ENCODE measurements at regions not wholly inside any gene's neighbourhood (a gene's known extent, or its start where the extent isn't known, plus 50 kb on each side); places are given as distances from the start of the nearest gene placed in this dataset.

GRCh38 chr16:26189536-26189935 is 497.8 kb downstream of the HS3ST4 start:
- DNase-seq, result no peak

GRCh38 chr16:26194526-26194925 is 502.8 kb downstream of the HS3ST4 start:
- DNase-seq, result no peak

DNA sequence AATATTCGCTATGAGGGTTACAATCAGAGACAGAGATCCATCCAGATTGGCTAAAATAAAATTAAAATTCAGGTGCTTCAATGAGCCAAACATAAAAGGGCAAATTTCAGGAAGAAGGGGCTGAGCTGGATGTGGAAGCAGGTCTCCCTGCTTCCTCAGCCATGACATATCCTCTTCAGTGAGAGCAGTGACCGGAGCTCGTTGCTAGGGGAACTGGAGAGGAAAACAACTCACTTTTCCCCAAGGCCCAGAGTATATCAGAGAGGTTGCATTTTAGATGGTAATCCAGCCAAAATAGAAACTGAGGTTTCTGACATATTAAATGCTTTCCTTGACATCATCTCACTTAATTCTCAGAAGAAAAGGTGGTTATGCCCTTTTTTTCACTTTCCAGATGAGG is 503.5 kb downstream of the HS3ST4 start:
- DNase-seq, result no peak

- no peak for DNase-seq
Measured at GRCh38 chr16:26196310-26196709, 504.6 kb downstream of the HS3ST4 start.

DNA sequence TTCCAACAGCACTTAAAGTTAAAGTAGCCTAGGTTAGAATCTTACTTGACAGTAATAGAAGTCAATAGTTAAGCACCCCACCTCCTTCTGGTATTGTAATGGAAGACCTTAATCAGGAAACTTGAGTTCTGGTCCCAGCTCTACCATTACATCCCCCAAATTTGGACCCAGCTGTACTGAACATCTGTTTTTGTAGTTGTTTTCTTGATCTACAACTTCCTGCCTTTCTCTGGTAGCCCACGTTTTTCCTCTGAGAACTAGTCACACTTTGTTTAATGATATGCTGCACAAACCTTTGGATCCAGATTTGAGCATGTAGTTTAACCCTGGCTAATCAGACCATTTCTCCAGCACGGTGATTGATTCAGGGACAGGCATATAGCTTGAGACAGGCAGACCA is 505.0 kb downstream of the HS3ST4 start:
- no peak for DNase-seq

DNA sequence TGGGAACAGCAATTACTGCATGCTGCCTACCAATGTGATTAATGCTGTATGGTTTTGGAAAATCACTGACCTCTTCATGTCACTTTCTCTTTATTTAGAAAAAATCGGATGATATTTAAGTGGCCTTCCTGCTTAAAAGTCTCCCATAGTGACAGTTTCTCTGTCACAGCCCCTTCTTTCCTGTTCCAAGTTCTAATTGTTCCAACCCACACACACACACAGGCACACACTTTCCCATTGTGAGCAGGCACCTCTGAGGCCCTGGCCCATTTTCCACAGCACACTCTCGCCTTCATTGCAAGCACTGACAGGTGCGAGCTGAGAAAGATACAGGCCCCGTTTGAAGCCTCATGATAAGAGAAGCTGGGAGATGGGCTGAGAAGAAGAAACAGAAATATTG is 505.9 kb downstream of the HS3ST4 start:
- DNase-seq, result no peak

DNA sequence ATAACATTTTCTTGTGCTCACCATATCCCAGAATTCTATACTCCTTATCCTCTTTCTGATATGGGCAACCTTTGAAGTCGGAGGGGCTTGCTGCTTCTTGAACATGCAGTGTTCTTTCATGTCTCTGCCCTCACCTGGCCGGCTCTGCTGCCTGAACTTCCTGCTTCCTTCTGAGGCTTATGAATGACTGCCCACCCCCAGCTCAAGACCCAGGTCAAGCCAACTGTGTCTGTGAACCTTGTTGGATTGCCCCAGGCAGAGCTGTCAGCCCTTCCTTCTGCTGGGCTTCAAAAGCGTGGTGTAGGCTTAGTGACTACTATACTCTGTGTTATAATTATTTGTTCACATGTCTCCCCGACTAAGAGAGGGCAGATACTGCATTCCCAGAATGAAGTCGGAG is 506.5 kb downstream of the HS3ST4 start:
- DNase-seq, result no peak

GRCh38 chr16:26204138-26204537 is 512.4 kb downstream of the HS3ST4 start:
- no peak for DNase-seq

- DNase-seq, result no peak
Measured at GRCh38 chr16:26211542-26211941, 519.8 kb downstream of the HS3ST4 start.

- no peak for DNase-seq
Measured at GRCh38 chr16:26212599-26212998, 520.8 kb downstream of the HS3ST4 start.

- DNase-seq, result no peak
Measured at GRCh38 chr16:26214581-26215174, 522.9 kb downstream of the HS3ST4 start.

DNA sequence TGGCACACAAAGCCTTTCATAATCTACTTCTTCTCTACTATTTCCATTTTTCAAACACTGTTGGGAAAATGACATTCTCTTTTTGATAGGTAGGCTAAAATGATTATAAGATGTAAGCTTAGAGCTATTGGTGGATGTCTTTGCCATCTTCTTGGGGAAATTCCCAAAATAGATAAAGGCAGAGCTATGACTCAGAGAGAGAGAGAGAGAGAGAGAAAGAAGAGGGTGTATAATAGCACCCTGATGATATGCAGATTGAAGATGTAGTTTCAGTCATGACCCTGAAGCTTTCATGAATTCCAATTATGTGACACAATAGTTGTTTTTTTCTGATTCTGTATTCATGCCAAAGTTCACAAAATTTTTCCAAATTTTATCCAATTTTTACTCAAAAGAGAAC is 529.1 kb downstream of the HS3ST4 start:
- no peak for DNase-seq

DNA sequence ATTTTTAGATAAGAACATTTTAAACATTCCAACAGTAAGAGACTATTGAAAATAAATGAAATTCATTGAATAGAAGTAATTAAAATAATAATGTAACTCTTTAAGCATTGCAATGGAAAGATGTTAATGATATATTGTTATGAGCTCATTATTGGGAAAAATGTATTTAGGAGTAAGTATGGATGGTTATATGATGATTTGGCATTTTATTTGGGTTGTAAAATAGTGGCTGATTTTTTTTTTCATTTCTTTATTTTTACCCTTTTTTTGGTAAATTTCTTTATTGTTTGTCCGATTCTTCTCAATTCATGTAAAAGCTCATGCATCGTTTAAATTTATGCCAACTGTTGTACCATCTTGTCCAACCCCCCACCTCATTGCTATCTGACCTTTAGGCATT is 539.9 kb downstream of the HS3ST4 start:
- DNase-seq, result no peak

DNA sequence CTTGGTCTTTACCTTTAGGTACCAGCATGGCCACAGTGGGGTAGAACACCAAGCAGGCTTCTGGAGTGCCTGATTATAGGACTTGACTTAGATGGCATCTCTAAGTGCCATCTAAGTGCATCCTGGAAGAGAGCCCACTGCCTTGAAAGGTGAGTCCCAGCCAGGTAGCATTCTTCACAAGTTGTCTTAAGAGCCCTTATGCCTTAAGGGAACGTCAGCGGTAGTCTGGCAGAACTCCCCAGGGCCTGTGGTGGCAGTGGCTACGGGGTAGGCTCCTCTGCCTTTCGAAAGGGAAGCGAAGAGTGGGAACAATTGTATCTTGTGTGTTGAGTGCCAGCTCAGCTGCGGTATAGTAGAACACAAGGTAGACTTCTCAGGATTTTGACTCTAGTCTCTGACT is 549.0 kb downstream of the HS3ST4 start:
- DNase-seq, result no peak

DNA sequence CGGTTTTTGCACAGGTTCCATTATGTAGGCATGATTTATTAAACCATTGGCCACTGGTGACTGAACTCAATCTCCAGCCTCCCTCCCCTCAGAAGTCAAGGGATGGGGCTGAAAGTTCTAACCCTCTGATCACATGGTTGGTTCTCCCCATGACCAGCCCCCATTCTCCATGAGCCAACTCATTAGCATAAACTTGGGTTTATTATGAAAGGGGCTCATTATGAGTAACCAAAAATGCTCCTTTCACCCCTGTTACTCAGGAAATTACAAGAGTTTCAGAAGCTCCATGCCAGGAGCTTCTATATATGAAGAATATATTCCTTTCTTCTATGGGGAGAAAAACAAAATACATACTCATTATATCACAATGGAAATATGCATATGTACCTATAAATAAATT is 555.3 kb downstream of the HS3ST4 start:
- no peak for DNase-seq

DNA sequence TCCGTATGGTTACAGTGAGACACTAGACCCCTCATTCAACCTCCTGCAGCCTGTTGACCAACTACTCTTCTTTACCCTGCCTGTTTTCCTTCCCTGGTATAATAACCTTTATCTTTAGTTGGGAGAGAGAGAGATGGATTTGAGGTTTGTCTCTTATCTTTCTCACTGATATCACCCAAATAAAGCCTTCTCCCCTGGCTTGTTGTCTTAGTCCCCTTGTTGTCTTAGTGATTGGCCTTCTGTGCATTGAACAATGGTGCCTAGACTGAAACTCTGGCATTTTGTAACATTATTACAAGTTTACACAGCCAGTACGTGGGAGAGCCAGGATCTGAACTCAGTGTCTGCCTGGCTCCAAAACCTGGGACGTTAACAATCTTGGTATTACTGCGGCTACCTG is 560.8 kb downstream of the HS3ST4 start:
- DNase-seq, result no peak

DNA sequence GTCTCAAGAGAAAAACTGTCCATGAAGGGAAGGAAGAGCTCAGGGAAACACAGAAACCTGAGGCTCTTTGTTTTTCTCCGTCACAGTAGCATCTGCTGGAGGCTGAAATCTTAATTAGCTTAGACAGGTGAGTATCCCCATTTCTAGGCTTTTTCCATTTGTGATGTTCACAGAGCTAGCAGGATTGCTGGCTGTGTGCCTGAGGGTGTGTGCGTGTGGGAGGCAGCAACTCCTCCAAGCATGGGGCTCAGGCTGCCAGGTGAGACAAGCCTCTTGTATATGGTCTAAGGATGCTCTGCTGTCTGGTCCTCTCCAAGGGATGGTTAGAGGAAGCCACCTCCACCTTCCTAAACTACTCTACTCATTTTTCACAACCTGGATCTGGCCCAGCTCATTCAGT is 569.9 kb downstream of the HS3ST4 start:
- DNase-seq, result no peak

GRCh38 chr16:26263406-26263805 is 571.6 kb downstream of the HS3ST4 start:
- no peak for DNase-seq

DNA sequence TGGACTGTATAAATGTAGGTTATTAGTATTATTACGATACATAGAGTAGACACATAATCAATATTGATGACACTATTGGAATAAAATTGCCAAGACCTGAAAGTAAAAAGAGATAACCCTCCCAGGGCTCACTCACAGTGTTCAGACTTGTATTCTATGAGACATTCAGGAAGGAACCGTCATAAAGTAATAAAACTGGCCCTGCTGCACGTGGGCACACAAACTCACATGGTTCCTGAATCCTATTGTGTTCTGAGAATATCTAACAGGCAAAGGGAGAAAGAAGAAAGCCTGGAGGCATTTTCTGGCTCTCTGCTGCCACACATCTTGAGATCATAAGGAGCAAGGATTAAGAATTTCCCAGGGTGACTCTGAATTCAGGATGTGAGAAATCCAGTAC is 575.9 kb downstream of the HS3ST4 start:
- DNase-seq, result no peak

DNA sequence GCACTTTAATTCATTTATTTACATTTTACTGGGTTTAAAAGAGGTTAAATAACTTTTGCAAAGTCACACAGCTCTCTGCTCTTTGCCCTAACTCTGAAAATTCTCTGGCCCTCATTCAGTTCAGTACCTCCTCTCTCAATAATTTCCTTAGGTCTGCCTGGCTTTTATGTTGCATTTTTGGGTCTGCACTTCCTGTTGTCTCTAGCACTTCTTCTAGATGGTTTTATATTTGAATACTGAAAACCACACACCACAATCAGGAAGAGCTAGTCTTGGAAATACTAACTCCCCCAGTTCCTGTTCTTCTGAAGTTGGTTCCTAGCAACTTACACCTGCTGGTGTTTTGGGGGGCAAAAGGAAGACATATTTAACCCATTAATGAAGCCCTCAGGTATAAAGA is 577.9 kb downstream of the HS3ST4 start:
- DNase-seq, result no peak

- DNase-seq, result no peak
Measured at GRCh38 chr16:26273607-26274006, 581.8 kb downstream of the HS3ST4 start.

- DNase-seq, result no peak
Measured at GRCh38 chr16:26275021-26275590, 583.3 kb downstream of the HS3ST4 start.

DNA sequence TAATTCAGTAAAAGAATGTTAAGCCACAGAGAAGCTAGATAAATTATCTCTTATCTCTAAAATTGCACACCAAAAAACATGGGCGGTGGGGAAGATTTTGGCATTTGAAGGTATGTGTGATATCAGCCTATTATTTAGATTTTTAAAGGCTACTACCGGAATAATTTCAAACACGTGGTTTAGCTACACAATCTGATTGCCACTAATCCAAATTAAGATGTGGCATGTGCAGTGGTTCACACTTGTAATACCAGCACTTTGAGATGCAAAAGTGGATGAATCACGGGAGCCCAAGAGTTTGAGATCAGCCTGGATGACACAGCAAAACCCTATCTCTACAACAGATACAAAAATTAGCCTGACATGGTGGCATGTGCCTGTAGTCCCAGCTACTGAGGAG is 584.5 kb downstream of the HS3ST4 start:
- DNase-seq, result no peak

GRCh38 chr16:26281381-26282110 is 589.8 kb downstream of the HS3ST4 start:
- no peak for DNase-seq
